HUES64 (cell line): ENCODE measurements at regions not wholly inside any gene's neighbourhood (a gene's known extent, or its start where the extent isn't known, plus 50 kb on each side); places are given as distances from the start of the nearest gene placed in this dataset.

Experiments
- H3K27ac ChIP-seq: 2 replicates; pipeline ENCODE4 v1.7.0; 2013; ENCODE audit warnings: low read depth, low read length, inconsistent platforms
- H3K27me3 ChIP-seq: 2 replicates; pipeline ENCODE4 v1.6.1; 2013; ENCODE audit warnings: mild to moderate bottlenecking, low read length; ENCODE audit not compliant: insufficient read depth
- H3K36me3 ChIP-seq: 2 replicates; pipeline ENCODE4 v1.6.1; 2013; ENCODE audit warnings: mild to moderate bottlenecking, low read length; ENCODE audit not compliant: insufficient read depth
- H3K4me1 ChIP-seq: 2 replicates; pipeline ENCODE4 v1.6.1; 2013; ENCODE audit warnings: mild to moderate bottlenecking, low read length, moderate library complexity; ENCODE audit not compliant: insufficient read depth
- H3K4me3 ChIP-seq: 2 replicates; pipeline ENCODE4 v1.5.1; 2013; ENCODE audit warnings: mild to moderate bottlenecking, low read length, moderate library complexity
- H3K9ac ChIP-seq: 2 replicates; pipeline ENCODE4 v1.6.1; 2013; ENCODE audit warnings: mild to moderate bottlenecking, low read depth, low read length
- H3K9me3 ChIP-seq: 2 replicates; pipeline ENCODE4 v1.6.1; 2013; ENCODE audit warnings: low read depth, low read length; ENCODE audit not compliant: insufficient read depth
- whole genome bisulfite sequencing: fragments of 150-250, 120-280 bp; methylation state at CpG from one replicate; pipeline ENCODE4 v1.1.7; 2013; ENCODE audit warnings: missing lambda C conversion rate; 5-methylcytosine and 5-hydroxymethylcytosine counted together

DNA sequence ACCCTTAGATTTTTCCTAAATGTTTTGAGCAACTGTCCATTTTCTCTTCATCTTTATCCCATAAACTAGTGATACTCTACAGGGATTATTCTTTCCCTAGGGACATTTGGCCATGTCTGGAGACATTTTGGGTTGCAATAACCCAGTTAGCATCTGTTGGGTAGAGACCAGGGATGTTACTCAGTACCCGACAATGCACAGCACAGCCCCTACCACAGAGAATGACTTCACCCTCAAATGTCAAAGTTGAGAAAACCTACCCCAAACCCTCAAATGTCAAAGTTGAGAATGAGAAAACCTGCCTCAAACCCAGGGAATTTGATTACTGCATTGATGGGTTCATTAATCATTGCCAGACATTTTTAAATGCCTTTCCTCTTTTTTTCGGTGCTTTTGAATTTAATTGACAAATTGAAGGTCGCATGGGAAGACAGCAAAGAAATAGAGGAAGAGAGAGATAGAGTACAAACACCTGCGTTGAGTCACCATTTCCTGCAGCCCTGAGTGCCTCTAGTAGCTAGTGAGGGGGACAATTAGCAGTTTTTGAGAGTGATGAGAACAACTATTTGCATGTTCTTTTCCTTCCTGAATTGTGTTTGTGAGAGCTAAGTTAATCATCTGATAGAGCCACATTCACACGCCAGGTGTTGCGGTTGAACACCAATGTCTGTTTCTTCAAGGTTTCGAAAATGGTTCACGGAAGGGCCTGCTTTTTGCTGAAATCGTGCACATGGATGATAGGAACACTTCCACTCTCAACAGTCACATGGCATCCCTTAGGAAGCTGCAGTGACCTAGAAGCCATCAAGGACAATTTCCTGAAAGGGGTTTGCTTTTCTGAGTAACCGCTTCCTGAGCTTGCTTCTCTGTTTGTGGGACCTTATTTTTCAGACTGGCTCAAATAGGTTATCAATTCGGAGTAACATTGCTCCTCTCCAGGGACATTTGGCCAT, 203.9 kb upstream of the VCX3A start:
- no peak overlapping the region for H3K9ac ChIP-seq
- no peaks in the 10 kb centered on the region for H3K4me1 ChIP-seq
- no peaks in the 10 kb centered on the region for H3K9me3 ChIP-seq
- no peak overlapping the region for H3K4me3 ChIP-seq
- no peak overlapping the region for H3K27ac ChIP-seq
- WGBS, result 90% methylated on average over 10 of the region's 11 CpGs
- H3K27me3 ChIP-seq, result no peaks in the 10 kb centered on the region
- no peaks in the 10 kb centered on the region for H3K36me3 ChIP-seq

DNA sequence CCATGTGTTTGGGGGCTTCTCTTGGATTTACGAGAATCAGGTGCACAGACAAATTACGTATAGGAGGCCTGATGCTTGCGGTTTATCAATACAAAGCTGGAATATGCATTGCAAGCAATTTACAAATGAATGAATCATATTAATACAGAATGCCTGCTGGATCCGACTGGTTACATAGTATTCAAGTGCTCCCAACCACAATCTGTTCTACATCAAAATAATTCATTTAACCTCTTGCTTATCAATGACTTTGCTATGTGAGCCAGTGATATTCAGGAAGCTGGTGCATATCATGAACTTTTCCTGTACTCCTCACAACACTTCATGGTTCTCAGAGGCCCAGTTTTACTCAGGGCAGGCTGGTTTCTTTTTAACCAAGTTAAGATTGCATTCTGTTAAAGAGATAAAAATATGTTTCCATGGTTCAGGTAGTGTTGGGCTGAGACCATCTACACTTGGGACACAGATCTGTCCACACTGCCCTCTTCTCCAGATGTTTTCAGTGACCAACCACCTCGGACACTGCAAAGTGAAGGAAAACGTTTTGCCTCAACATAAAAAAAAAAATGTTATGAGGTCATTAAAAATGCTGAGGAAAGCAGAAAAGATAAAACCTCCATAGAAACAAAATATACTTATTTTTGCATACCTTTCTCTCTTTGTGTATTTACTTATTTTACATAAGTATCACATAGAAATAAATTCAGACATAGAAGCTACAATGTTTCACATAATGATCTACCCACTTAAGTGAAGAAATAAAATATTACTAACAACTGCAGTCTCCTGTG, 200.1 kb upstream of the VCX3A start:
- Histone ChIP-seq H3K9ac (no peak overlapping the region), H3K9me3 (no peaks in the 10 kb centered on the region), H3K27me3 (no peaks in the 10 kb centered on the region), H3K4me1 (no peaks in the 10 kb centered on the region), H3K36me3 (no peaks in the 10 kb centered on the region), H3K27ac (no peak overlapping the region), H3K4me3 (no peak overlapping the region)
- 96% methylated on average over 4 of the region's 6 CpGs for WGBS

- Histone ChIP-seq H3K9me3 (no peaks in the 10 kb centered on the region), H3K4me3 (no peak overlapping the region), H3K9ac (no peak overlapping the region), H3K36me3 (no peaks in the 10 kb centered on the region), H3K27me3 (no peaks in the 10 kb centered on the region), H3K27ac (no peak overlapping the region), H3K4me1 (no peaks in the 10 kb centered on the region)
- no CpG with 5 or more reads among the region's 1 CpG for WGBS
Measured at GRCh38 chrX:6732101-6732500, 197.2 kb upstream of the VCX3A start.

DNA sequence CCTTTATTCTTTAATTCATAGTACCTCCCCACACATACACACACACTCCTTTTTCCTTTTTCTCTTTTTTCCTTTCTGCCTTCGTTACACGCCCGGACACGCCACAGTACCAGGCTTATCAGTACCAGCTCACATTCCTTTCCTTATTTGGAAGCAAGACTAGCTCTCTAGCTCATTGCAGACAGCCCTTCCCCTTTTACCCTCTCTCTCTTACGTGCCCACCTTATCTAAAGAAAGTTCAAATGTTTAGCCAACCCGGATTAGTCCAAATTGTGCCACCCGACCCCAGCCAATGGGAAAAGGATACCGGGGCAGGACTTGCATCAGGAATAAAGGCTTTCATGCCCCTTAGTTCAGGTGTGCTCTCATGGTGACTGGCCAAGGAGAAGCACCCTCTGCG, 194.7 kb upstream of the VCX3A start:
- Histone ChIP-seq H3K9ac (no peak overlapping the region), H3K36me3 (no peaks in the 10 kb centered on the region), H3K4me3 (no peak overlapping the region), H3K27me3 (no peaks in the 10 kb centered on the region), H3K9me3 (no peaks in the 10 kb centered on the region), H3K4me1 (no peaks in the 10 kb centered on the region), H3K27ac (no peak overlapping the region)
- 89% methylated on average over 9 of the region's 9 CpGs for WGBS

GRCh38 chrX:6718766-6719165, 183.8 kb upstream of the VCX3A start:
- Histone ChIP-seq H3K27ac (no peak overlapping the region), H3K4me1 (no peaks in the 10 kb centered on the region), H3K27me3 (no peaks in the 10 kb centered on the region), H3K36me3 (no peaks in the 10 kb centered on the region), H3K4me3 (no peak overlapping the region), H3K9ac (no peak overlapping the region), H3K9me3 (no peaks in the 10 kb centered on the region)
- WGBS, result 92% methylated on average over 6 of the region's 6 CpGs

DNA sequence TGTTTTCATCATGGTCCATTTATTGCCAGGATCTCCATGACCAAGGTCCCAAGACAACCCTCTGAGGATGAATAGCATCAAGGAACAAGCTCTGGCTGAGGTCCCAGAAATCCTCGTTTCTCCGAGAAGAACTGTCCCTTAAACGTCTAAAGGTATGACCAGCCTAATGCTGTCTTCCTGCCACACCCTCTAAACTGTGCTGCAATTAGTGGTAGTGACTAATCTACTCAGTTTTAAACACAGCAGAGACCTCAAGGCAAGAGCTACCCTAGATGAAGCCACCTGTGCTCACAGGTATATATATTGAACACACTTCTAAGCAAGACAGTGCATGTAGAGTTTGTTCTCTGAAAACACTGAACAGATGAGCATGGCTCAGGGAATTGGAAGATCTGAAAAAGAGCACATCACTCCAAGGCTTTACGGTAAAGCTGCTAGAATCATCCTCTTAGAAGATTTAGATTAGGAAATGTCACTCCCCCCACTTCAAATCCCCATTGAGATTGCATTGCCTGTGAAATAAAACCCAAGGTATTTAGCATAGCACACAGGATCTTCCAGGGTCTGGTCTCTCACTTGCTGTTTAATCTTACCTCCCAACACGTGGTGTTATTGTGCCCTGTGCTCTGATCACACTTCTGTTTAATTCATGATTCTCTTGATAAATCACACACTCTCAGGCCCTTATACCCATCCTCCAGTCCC, 173.9 kb upstream of the VCX3A start:
- WGBS, result 86% methylated on average over 5 of the region's 5 CpGs
- no peak overlapping the region for H3K4me3 ChIP-seq

DNA sequence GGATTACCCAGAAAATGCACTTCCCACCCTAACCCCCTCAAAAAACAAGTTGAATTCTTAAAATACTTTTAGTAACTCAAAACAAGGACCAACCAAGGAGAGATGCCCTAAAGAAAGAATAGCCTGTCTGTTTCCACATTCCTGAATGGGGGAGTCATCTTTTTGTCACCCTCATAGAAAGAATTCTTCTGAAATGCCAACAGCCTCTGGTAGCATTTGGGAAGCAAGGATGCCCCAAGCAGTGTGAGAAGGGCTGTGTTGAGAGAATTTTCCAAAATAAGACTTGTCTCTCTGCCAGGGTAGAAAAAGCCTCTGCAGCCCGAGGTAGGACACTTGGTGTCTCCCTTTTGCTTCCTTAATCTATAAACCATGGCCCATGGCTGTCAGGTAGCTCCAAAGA, 173.1 kb upstream of the VCX3A start:
- peak overlapping the region; percentile 84 for H3K27ac ChIP-seq
- H3K9me3 ChIP-seq, result peaks cover 12% of the 10 kb centered on the region; the same call in 1 of the 2 replicates
- no peak overlapping the region for H3K4me3 ChIP-seq
- H3K9ac ChIP-seq, result no peak overlapping the region
- peaks cover 11% of the 10 kb centered on the region; the same call in 1 of the 2 replicates for H3K4me1 ChIP-seq
- no peaks in the 10 kb centered on the region for H3K36me3 ChIP-seq
- WGBS, result no CpG with 5 or more reads among the region's 1 CpG
- H3K27me3 ChIP-seq, result no peaks in the 10 kb centered on the region

More for the DNA sequence above, 173.9 kb upstream of the VCX3A start:
- Histone ChIP-seq H3K27ac (peak overlapping the region; percentile 77; the same call in 1 of the 2 replicates), H3K9me3 (peaks cover 12% of the 10 kb centered on the region; the same call in 1 of the 2 replicates), H3K36me3 (no peaks in the 10 kb centered on the region), H3K9ac (no peak overlapping the region), H3K27me3 (no peaks in the 10 kb centered on the region), H3K4me1 (peaks cover 11% of the 10 kb centered on the region; the same call in 1 of the 2 replicates)

DNA sequence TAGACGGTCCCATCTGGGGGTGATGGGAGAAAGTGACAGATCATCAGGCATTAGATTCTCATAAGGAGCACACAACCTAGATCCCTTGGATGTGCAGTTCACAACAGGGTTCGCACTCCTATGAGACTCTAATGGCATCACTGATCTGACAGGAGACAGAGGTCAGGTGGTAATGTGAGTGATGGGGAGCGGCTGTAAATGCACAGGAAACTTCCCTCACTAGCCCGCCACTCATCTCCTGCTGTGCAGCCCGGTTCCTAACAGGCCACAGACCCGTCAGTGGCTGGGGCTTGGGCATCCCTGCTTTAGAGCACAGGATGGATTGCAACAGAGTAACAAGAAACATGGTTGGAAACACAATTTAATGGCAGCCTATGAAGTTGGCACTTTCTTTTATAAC, 172.6 kb upstream of the VCX3A start:
- Histone ChIP-seq H3K27me3 (no peaks in the 10 kb centered on the region), H3K36me3 (no peaks in the 10 kb centered on the region), H3K9me3 (peaks cover 12% of the 10 kb centered on the region; the same call in 1 of the 2 replicates), H3K4me1 (peaks cover 11% of the 10 kb centered on the region; the same call in 1 of the 2 replicates), H3K27ac (peak overlapping the region; percentile 84), H3K4me3 (no peak overlapping the region), H3K9ac (no peak overlapping the region)
- 87% methylated on average over 5 of the region's 6 CpGs for WGBS

GRCh38 chrX:6701085-6701484, 166.2 kb upstream of the VCX3A start:
- no peak overlapping the region for H3K27ac ChIP-seq
- H3K27me3 ChIP-seq, result no peaks in the 10 kb centered on the region
- no peaks in the 10 kb centered on the region for H3K36me3 ChIP-seq
- peaks cover 3% of the 10 kb centered on the region for H3K4me1 ChIP-seq
- WGBS, result 82% methylated on average over 4 of the region's 4 CpGs
- H3K9ac ChIP-seq, result no peak overlapping the region
- H3K9me3 ChIP-seq, result 0 out of 2 replicates have a peak, but pooled peaks cover 1% of the 10 kb centered on the region
- no peak overlapping the region for H3K4me3 ChIP-seq

DNA sequence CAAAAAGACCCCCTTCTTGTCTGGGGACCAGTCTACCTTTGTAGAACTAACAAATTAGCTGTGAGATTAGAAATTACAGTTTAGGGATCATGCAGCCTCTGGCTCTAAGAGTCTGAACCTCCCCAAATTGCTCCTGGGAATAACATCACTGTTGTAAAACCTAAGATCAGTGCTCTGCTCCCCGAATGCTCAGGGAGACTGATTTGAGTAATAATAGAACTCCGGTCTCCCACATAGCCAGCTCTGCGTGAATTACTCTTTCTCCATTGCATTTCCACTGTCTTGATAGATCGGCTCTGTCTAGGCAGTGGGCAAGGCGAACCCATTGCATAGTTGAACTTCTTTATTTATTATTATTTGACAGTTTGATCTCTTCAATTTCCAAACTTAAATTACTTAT, 160.8 kb upstream of the VCX3A start:
- Histone ChIP-seq H3K27me3 (no peaks in the 10 kb centered on the region), H3K27ac (peak overlapping the region; percentile 57), H3K9ac (no peak overlapping the region), H3K36me3 (no peaks in the 10 kb centered on the region), H3K4me1 (peaks cover 39% of the 10 kb centered on the region), H3K9me3 (no peaks in the 10 kb centered on the region), H3K4me3 (no peak overlapping the region)
- WGBS, result 33% methylated on average over 3 of the region's 5 CpGs
